ENCODE measurements at regions not wholly inside any gene's neighbourhood (a gene's known extent, or its start where the extent isn't known, plus 50 kb on each side); places are given as distances from the start of the nearest gene placed in this dataset.

DNA sequence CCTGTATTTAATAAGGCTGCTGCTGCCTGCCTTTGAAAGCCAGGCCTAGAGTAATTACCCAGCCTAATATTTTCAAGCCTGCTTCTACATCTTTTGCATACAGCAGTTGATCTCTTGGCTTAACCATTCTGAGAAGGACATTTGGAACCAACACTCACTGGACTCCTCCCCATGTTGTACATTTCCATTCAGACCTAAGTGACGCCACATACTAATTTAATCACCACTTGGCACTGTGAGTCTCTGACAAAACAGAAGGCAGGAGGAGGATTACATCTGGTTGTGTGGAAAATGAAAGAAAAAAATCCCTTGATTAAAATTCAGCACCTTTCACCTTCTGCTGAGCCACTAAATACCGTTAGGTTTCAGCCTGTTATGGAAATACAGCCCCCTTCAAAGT is 102.2 kb upstream of the ARRDC4 start:
- intact Hi-C loops (cut with DNase I; ENCODE audit: low total_unique reads), result no loop called here
- H3K4me3 ChIP-seq (ENCODE audit: low read depth, poor library complexity, severe bottlenecking), result no peak overlapping the region
- TF ChIP-seq POLR2A (IDR thresholded peaks at IDR 0.05), result no peak
- TF ChIP-seq, protein P1, sequence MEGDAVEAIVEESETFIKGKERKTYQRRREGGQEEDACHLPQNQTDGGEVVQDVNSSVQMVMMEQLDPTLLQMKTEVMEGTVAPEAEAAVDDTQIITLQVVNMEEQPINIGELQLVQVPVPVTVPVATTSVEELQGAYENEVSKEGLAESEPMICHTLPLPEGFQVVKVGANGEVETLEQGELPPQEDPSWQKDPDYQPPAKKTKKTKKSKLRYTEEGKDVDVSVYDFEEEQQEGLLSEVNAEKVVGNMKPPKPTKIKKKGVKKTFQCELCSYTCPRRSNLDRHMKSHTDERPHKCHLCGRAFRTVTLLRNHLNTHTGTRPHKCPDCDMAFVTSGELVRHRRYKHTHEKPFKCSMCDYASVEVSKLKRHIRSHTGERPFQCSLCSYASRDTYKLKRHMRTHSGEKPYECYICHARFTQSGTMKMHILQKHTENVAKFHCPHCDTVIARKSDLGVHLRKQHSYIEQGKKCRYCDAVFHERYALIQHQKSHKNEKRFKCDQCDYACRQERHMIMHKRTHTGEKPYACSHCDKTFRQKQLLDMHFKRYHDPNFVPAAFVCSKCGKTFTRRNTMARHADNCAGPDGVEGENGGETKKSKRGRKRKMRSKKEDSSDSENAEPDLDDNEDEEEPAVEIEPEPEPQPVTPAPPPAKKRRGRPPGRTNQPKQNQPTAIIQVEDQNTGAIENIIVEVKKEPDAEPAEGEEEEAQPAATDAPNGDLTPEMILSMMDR (IDR thresholded peaks at IDR 0.05), result no peak
- DNase-seq (ENCODE audit: low spot score in 2 of 2), result no peak
- WGBS, 2 donors, result 61 to 70% methylated on average over 2 of the region's 2 CpGs

DNA sequence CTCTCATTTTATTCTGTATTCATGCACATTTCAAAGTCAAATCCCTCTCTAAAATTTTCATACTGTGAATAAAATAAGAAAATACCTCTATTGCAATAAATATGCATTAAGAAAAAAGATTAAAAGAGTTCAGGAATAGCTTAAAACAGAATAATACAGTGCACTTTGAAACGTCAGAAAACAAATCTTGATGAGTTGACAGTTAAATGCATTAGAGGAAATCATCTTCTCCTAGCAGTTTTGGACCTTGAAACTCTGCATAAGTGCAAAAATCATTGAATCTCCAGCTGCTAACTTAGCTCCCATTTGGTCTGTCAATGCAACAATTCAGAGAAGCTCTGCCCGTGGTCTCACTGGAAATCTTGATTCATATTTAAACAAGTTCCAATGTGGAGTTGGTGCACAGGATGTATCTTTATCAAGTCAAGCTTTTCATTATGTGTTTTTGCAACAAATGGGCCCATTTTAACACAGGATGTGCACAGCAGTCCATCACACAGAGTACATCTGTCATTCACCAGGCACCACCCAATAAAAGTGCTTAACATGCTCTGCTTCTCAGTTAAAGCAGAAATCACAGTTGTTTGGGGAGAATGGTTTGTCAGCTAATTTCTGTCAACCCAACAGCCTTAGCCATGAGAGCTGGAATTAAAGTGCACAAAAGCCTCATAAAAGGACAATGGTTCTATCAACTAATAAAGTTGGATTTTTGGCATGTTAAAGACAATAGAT is 98.8 kb upstream of the ARRDC4 start:
- intact Hi-C loops (cut with DNase I; ENCODE audit: low total_unique reads), result no loop called here
- WGBS, 2 donors, result 45 to 53% methylated on average over 2 of the region's 2 CpGs
- TF ChIP-seq POLR2A (IDR thresholded peaks at IDR 0.05), result no peak
- TF ChIP-seq, protein P1 (IDR thresholded peaks at IDR 0.05), result no peak
- DNase-seq (ENCODE audit: low spot score in 2 of 2), result no peak
- no peak overlapping the region for H3K4me3 ChIP-seq (ENCODE audit: low read depth, poor library complexity, severe bottlenecking)

DNA sequence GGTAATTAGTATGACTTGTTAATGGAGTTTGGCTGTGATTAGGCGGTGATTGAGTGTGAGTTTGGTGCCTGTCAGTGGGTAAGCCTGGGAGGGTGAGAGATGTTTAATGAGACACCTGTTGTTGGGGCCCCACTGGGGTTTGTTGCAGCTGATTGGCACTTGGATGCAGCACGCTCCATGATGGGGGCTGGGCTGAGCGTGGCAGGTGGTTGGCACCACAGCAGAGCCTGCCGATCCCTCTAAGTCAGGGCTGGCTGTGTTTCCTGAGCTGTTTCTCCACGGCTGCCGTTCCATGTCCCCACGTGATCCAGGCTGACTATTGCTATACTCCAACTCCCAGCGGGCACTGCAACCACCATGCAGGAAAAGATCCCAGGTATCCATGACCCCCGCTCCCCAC is 93.5 kb upstream of the ARRDC4 start:
- TF ChIP-seq POLR2A (IDR thresholded peaks at IDR 0.05), result no peak
- TF ChIP-seq, protein P1 (IDR thresholded peaks at IDR 0.05), result no peak
- intact Hi-C loops (cut with DNase I; ENCODE audit: low total_unique reads), result no loop called here
- no peak for DNase-seq (ENCODE audit: low spot score in 2 of 2)
- WGBS, 2 donors, result 82 to 89% methylated on average over 9 of the region's 9 CpGs
- no peak overlapping the region for H3K4me3 ChIP-seq (ENCODE audit: low read depth, poor library complexity, severe bottlenecking)

DNA sequence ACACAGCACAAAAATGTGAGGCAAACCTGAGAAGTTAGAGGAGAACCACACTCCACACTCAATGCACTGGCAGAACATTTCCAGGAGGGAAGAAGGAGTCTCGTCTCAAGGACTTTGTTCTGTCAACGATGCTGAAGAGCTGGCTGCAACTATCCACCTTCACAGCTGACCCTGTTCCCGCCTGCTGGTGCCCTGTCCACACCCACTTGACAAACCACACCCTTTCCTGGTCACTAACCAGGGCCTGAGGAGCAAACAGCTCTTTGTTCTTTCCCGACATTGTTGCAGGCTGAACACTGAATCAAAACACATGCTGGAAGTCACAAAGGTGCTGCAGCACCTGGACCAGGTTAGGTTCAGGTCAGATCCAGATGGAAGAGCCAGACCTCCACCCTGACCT is 92.6 kb upstream of the ARRDC4 start:
- DNase-seq (ENCODE audit: low spot score in 2 of 2), result no peak
- H3K4me3 ChIP-seq (ENCODE audit: low read depth, poor library complexity, severe bottlenecking), result no peak overlapping the region
- TF ChIP-seq, protein P1 (IDR thresholded peaks at IDR 0.05), result no peak
- no peak for TF ChIP-seq POLR2A (IDR thresholded peaks at IDR 0.05)
- intact Hi-C loops (cut with DNase I; ENCODE audit: low total_unique reads), result no loop called here
- 39 to 42% methylated on average over 4 of the region's 4 CpGs for WGBS, 2 donors

DNA sequence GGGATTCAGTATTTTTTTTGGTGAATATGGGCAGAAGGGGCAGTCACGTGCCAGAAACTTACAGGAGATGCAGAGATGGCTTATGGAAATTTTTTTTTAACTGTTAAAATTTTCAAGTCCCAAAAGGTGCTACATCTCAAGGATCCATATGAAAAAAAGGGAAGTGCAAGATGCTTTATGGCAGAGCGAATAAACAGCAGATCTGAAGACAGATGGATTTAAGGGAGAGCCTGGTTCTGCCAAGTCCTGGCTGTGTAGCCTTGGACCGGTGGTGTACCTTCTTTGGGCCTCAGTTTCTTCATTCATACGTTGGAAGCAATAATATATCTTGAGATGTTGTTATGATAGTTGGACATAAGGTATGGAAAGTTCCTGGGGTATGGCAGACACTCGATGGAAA is 91.5 kb upstream of the ARRDC4 start:
- 79 to 81% methylated on average over 5 of the region's 5 CpGs for WGBS, 2 donors
- intact Hi-C loops (cut with DNase I; ENCODE audit: low total_unique reads), result no loop called here
- no peak for DNase-seq (ENCODE audit: low spot score in 2 of 2)

More for the DNA sequence above, 91.5 kb upstream of the ARRDC4 start:
- no peak overlapping the region for H3K4me3 ChIP-seq (ENCODE audit: low read depth, poor library complexity, severe bottlenecking)
- TF ChIP-seq, protein P1 (IDR thresholded peaks at IDR 0.05), result no peak
- no peak for TF ChIP-seq POLR2A (IDR thresholded peaks at IDR 0.05)
